Parathyroid adenoma (tissue), 2 donors: ENCODE measurements at regions not wholly inside any gene's neighbourhood (a gene's known extent, or its start where the extent isn't known, plus 50 kb on each side); places are given as distances from the start of the nearest gene placed in this dataset.

Experiments
- H2AFZ ChIP-seq: fragments of 300-600 bp; sonication (generic); one replicate; pipeline ENCODE4 v1.7.0; 2017; ENCODE audit warnings: antibody characterized with exemption, mild to moderate bottlenecking
- H3K27ac ChIP-seq: fragments of 300-600 bp; sonication (generic); one replicate; pipeline ENCODE4 v1.7.0; 2017
- H3K27me3 ChIP-seq: fragments of 300-600 bp; sonication (generic); one replicate; pipeline ENCODE4 v1.7.0; 2017; ENCODE audit warnings: low read length; ENCODE audit not compliant: control insufficient read depth, insufficient read depth
- H3K36me3 ChIP-seq: fragments of 300-600 bp; sonication (generic); one replicate; pipeline ENCODE4 v1.7.0; 2017; ENCODE audit warnings: low read length; ENCODE audit not compliant: control insufficient read depth, insufficient read depth
- H3K4me1 ChIP-seq: fragments of 300-600 bp; sonication (generic); one replicate; pipeline ENCODE4 v1.7.0; 2017; ENCODE audit warnings: control low read depth
- H3K4me2 ChIP-seq: fragments of 300-600 bp; sonication (generic); one replicate; pipeline ENCODE4 v1.7.0; 2017; ENCODE audit warnings: low read length
- H3K4me3 ChIP-seq: fragments of 300-600 bp; sonication (generic); one replicate; pipeline ENCODE4 v1.7.0; 2017; ENCODE audit warnings: low read depth, low read length
- H3K79me2 ChIP-seq: fragments of 300-600 bp; sonication (generic); one replicate; pipeline ENCODE4 v1.7.0; 2017; ENCODE audit warnings: control low read depth
- H3K9ac ChIP-seq: fragments of 300-600 bp; sonication (generic); one replicate; pipeline ENCODE4 v1.7.0; 2017; ENCODE audit warnings: mild to moderate bottlenecking
- H3K9me3 ChIP-seq: fragments of 300-600 bp; sonication (generic); one replicate; pipeline ENCODE4 v1.7.0; 2017; ENCODE audit warnings: low read length; ENCODE audit not compliant: control insufficient read depth
- CTCF ChIP-seq: fragments of 300-600 bp; sonication (generic); IDR thresholded peaks from one replicate; pipeline ENCODE4 v1.7.0; 2017; ENCODE audit warnings: antibody characterized with exemption, mild to moderate bottlenecking
- donor health status: primary hyperparathyroidism.

GRCh38 chr11:45076761-45077160, 69.7 kb upstream of the PRDM11 start:
- no peaks in the 10 kb centered on the region for H3K79me2 ChIP-seq
- no peak overlapping the region for H3K4me3 ChIP-seq
- H3K9ac ChIP-seq: no peak overlapping the region
- H3K36me3 ChIP-seq: no peaks in the 10 kb centered on the region
- H2AFZ ChIP-seq: no peak overlapping the region
- H3K9me3 ChIP-seq: no peaks in the 10 kb centered on the region
- no peak overlapping the region for H3K27ac ChIP-seq
- no peak for TF ChIP-seq CTCF
- H3K4me2 ChIP-seq: no peak overlapping the region
- H3K4me1 ChIP-seq: no peaks in the 10 kb centered on the region
- no peaks in the 10 kb centered on the region for H3K27me3 ChIP-seq

GRCh38 chr11:45078236-45079074, 68.0 kb upstream of the PRDM11 start:
- no peak overlapping the region for H3K4me2 ChIP-seq
- no peak overlapping the region for H2AFZ ChIP-seq
- H3K9me3 ChIP-seq: no peaks in the 10 kb centered on the region
- no peak overlapping the region for H3K4me3 ChIP-seq
- H3K9ac ChIP-seq: no peak overlapping the region
- H3K36me3 ChIP-seq: no peaks in the 10 kb centered on the region
- H3K79me2 ChIP-seq: no peaks in the 10 kb centered on the region
- H3K27ac ChIP-seq: no peak overlapping the region
- no peaks in the 10 kb centered on the region for H3K27me3 ChIP-seq
- H3K4me1 ChIP-seq: no peaks in the 10 kb centered on the region
- TF ChIP-seq CTCF: no peak

GRCh38 chr11:45079075-45079444, 67.4 kb upstream of the PRDM11 start:
- no peaks in the 10 kb centered on the region for H3K36me3 ChIP-seq
- no peak overlapping the region for H2AFZ ChIP-seq
- H3K4me3 ChIP-seq: no peak overlapping the region
- H3K27me3 ChIP-seq: no peaks in the 10 kb centered on the region
- no peak for TF ChIP-seq CTCF
- H3K79me2 ChIP-seq: no peaks in the 10 kb centered on the region
- H3K9me3 ChIP-seq: no peaks in the 10 kb centered on the region
- H3K4me1 ChIP-seq: no peaks in the 10 kb centered on the region
- no peak overlapping the region for H3K4me2 ChIP-seq
- H3K27ac ChIP-seq: no peak overlapping the region
- H3K9ac ChIP-seq: no peak overlapping the region

GRCh38 chr11:45079567-45079942, 66.9 kb upstream of the PRDM11 start:
- H3K9me3 ChIP-seq: no peaks in the 10 kb centered on the region
- H3K4me1 ChIP-seq: no peaks in the 10 kb centered on the region
- no peak overlapping the region for H3K9ac ChIP-seq
- H3K79me2 ChIP-seq: no peaks in the 10 kb centered on the region
- TF ChIP-seq CTCF: no peak
- H3K27ac ChIP-seq: no peak overlapping the region
- H3K4me3 ChIP-seq: no peak overlapping the region
- H3K27me3 ChIP-seq: no peaks in the 10 kb centered on the region
- no peak overlapping the region for H2AFZ ChIP-seq
- no peaks in the 10 kb centered on the region for H3K36me3 ChIP-seq
- H3K4me2 ChIP-seq: no peak overlapping the region
